H1 (cell line): ENCODE measurements at regions not wholly inside any gene's neighbourhood (a gene's known extent, or its start where the extent isn't known, plus 50 kb on each side); places are given as distances from the start of the nearest gene placed in this dataset.

Source experiments
- CTCF ChIA-PET: fragments of 300-600 bp; sonication (Branson Sonifier 250); formaldehyde crosslinking; loops from one replicate; lab custom pipeline; 2021; ENCODE audit not compliant: partially characterized antibody; lab: Charles Lee
- POLR2A ChIA-PET: fragments of 300-600 bp; sonication (Branson Sonifier 250); formaldehyde crosslinking; loops from one replicate; lab custom pipeline; 2021; ENCODE audit warnings: inconsistent platforms; ENCODE audit not compliant: partially characterized antibody; lab: Charles Lee
- DNase-seq, 2 experiments: peaks; one replicate each; pipeline versions ENCODE4 v3.0.0 to v3.0.0-alpha.2; 2010 to 2022; ENCODE audit warnings: low spot score in 2 of 2, low read depth in 1 of 2, mixed read lengths in 1 of 2
- FAIRE-seq: peaks from 2 replicates; lab custom pipeline; 2011; peaks lifted over from hg19 to GRCh38; lab: Jason Lieb, UNC
- H2AFZ ChIP-seq: 2 replicates; pipeline ENCODE4 v1.8.1; 2012; ENCODE audit warnings: low read length, inconsistent platforms
- H2AK5ac ChIP-seq: 2 replicates; pipeline ENCODE4 v1.6.1; 2013; ENCODE audit warnings: low read depth, low read length
- H2BK120ac ChIP-seq: replicated peaks from 2 replicates; pipeline ENCODE3; 2013; ENCODE audit warnings: low read depth, low read length, inconsistent platforms
- H2BK12ac ChIP-seq: 2 replicates; pipeline ENCODE4 v1.6.1; 2013; ENCODE audit warnings: low read depth, low read length
- H2BK15ac ChIP-seq: 2 replicates; pipeline ENCODE4 v1.6.1; 2013; ENCODE audit warnings: low read length
- H2BK20ac ChIP-seq: 2 replicates; pipeline ENCODE4 v1.6.1; 2013; ENCODE audit warnings: low read length
- H2BK5ac ChIP-seq: 2 replicates; pipeline ENCODE4 v1.6.1; 2013; ENCODE audit warnings: low read depth, low read length
- H3K14ac ChIP-seq: 2 replicates; pipeline ENCODE4 v1.6.1; 2013; ENCODE audit warnings: inconsistent platforms; ENCODE audit not compliant: insufficient read length
- H3K18ac ChIP-seq: 2 replicates; pipeline ENCODE4 v1.6.1; 2013; ENCODE audit warnings: low read length; ENCODE audit errors: extremely low read depth
- H3K23ac ChIP-seq: 2 replicates; pipeline ENCODE4 v1.6.1; 2013; ENCODE audit warnings: inconsistent platforms; ENCODE audit not compliant: insufficient read length
- H3K23me2 ChIP-seq: 2 replicates; pipeline ENCODE4 v1.6.1; 2013; ENCODE audit warnings: low read depth, low read length
- H3K27ac ChIP-seq: 2 replicates; pipeline ENCODE4 v1.6.1; 2011; ENCODE audit warnings: low read depth, low read length, inconsistent platforms
- H3K27me3 ChIP-seq, 4 experiments: replicated peaks in 1 of 4; 1 replicate in 1 of 4; 2 replicates in 3 of 4; pipeline versions ENCODE4 v1.6.1 to v1.8.1; 2011 to 2013; ENCODE audit warnings: low read length in 3 of 4, mild to moderate bottlenecking in 3 of 4, inconsistent platforms in 2 of 4, mixed read lengths in 2 of 4, moderate library complexity in 1 of 4; ENCODE audit not compliant: control insufficient read depth in 3 of 4, insufficient read depth in 3 of 4; ENCODE audit errors: extremely low read depth in 1 of 4
- H3K36me3 ChIP-seq, 4 experiments: 2 replicates each; pipeline versions ENCODE4 v1.6.1 to v1.8.1; 2011 to 2013; ENCODE audit warnings: mild to moderate bottlenecking in 4 of 4, low read length in 3 of 4, moderate library complexity in 2 of 4, control low read depth in 1 of 4, inconsistent platforms in 1 of 4; ENCODE audit not compliant: insufficient read depth in 4 of 4, control insufficient read depth in 2 of 4
- H3K4ac ChIP-seq: replicated peaks from 2 replicates; pipeline ENCODE3; 2013; ENCODE audit warnings: low read length, low read depth, mixed read lengths, inconsistent platforms; ENCODE audit not compliant: insufficient read length
- H3K4me1 ChIP-seq, 4 experiments: replicated peaks in 1 of 4; 1 replicate in 1 of 4; 2 replicates in 3 of 4; pipeline versions ENCODE4 v1.6.1 to v1.8.1; 2011 to 2013; ENCODE audit warnings: low read length in 3 of 4, inconsistent platforms in 2 of 4, mixed read lengths in 1 of 4; ENCODE audit not compliant: insufficient read depth in 4 of 4, control insufficient read depth in 3 of 4
- H3K4me2 ChIP-seq, 2 experiments: 2 replicates each; pipeline versions ENCODE4 v1.6.1 to v1.8.1; 2011 to 2013; ENCODE audit warnings: low read depth in 2 of 2, low read length in 2 of 2, control low read depth in 1 of 2, inconsistent platforms in 1 of 2, mild to moderate bottlenecking in 1 of 2; ENCODE audit not compliant: insufficient read depth in 1 of 2
- H3K4me3 ChIP-seq, 4 experiments: fragments of 200-600, 300-600 bp in 1 of 4; sonication (generic), shearing (Covaris generic), sonication (Bioruptor Twin) in 1 of 4; 2 replicates each; pipeline versions ENCODE4 v1.5.1 to v1.8.1; 2011 to 2016; ENCODE audit warnings: low read length in 4 of 4, low read depth in 3 of 4, control low read depth in 2 of 4, inconsistent platforms in 2 of 4, mild to moderate bottlenecking in 2 of 4, mixed read lengths in 1 of 4, moderate library complexity in 1 of 4; ENCODE audit not compliant: insufficient read depth in 2 of 4; ENCODE audit errors: extremely low read depth in 1 of 4
- H3K56ac ChIP-seq: replicated peaks from 2 replicates; pipeline ENCODE3; 2013; ENCODE audit warnings: low read depth, mild to moderate bottlenecking, mixed read lengths, low read length, inconsistent platforms; ENCODE audit not compliant: insufficient read length
- H3K79me1 ChIP-seq: 2 replicates; pipeline ENCODE4 v1.6.1; 2013; ENCODE audit warnings: low read depth, low read length, control low read depth
- H3K79me2 ChIP-seq, 2 experiments: 2 replicates each; pipeline versions ENCODE4 v1.6.1 to v1.8.1; 2012 to 2013; ENCODE audit warnings: low read length in 2 of 2, mild to moderate bottlenecking in 2 of 2, inconsistent platforms in 1 of 2; ENCODE audit not compliant: insufficient read depth in 2 of 2, control insufficient read depth in 1 of 2
- H3K9ac ChIP-seq, 4 experiments: replicated peaks in 1 of 4; 1 replicate in 1 of 4; 2 replicates in 3 of 4; pipeline versions ENCODE4 v1.6.1 to v1.8.1; 2011 to 2013; ENCODE audit warnings: low read depth in 3 of 4, low read length in 3 of 4, control low read depth in 2 of 4, mild to moderate bottlenecking in 2 of 4, moderate library complexity in 2 of 4, inconsistent platforms in 1 of 4; ENCODE audit errors: extremely low read depth in 1 of 4
- H3K9me3 ChIP-seq, 2 experiments: 2 replicates each; pipeline versions ENCODE4 v1.6.1 to v1.8.1; 2012 to 2013; ENCODE audit warnings: mild to moderate bottlenecking in 2 of 2, moderate library complexity in 2 of 2, control low read depth in 1 of 2, inconsistent platforms in 1 of 2, low read depth in 1 of 2, low read length in 1 of 2, mixed read lengths in 1 of 2; ENCODE audit not compliant: insufficient read depth in 2 of 2
- H4K20me1 ChIP-seq, 2 experiments: replicated peaks in 1 of 2; 2 replicates each; pipeline versions ENCODE3 to v1.8.1; 2011 to 2013; ENCODE audit warnings: inconsistent platforms in 2 of 2, low read length in 2 of 2, mild to moderate bottlenecking in 1 of 2; ENCODE audit not compliant: insufficient read depth in 2 of 2, control insufficient read depth in 1 of 2
- H4K5ac ChIP-seq: 2 replicates; pipeline ENCODE4 v1.6.1; 2013; ENCODE audit warnings: low read length, low read depth, mixed read lengths, inconsistent platforms; ENCODE audit not compliant: insufficient read length
- H4K8ac ChIP-seq: 2 replicates; pipeline ENCODE4 v1.8.0; 2013; ENCODE audit warnings: mild to moderate bottlenecking, moderate library complexity, low read length, inconsistent platforms; ENCODE audit not compliant: insufficient read depth; ENCODE audit errors: extremely low read depth
- H4K91ac ChIP-seq: replicated peaks from 2 replicates; pipeline ENCODE3; 2013; ENCODE audit warnings: low read length, mixed read lengths, inconsistent platforms; ENCODE audit not compliant: insufficient read length
- BRCA1 ChIP-seq: IDR thresholded peaks from 2 replicates; pipeline ENCODE4 v1.6.1; 2012; ENCODE audit warnings: low read depth, low read length, improper control_type of control experiment
- CHD1 ChIP-seq: IDR thresholded peaks from 2 replicates; pipeline ENCODE4 v1.6.1; 2012; ENCODE audit warnings: low read depth, low read length, improper control_type of control experiment
- CTBP2 ChIP-seq: IDR thresholded peaks from 2 replicates; pipeline ENCODE4 v1.7.0; 2011; ENCODE audit warnings: borderline replicate concordance, mild to moderate bottlenecking, moderate library complexity, mixed read lengths, low read length; ENCODE audit not compliant: insufficient read depth, insufficient read length
- PHF8 ChIP-seq: fragments of 200-600 bp; sonication (generic); conservative IDR thresholded peaks from 2 replicates; pipeline ENCODE4 v1.7.1; 2012; ENCODE audit warnings: low read depth, mild to moderate bottlenecking, inconsistent platforms, low read length, moderate library complexity
- POLR2AphosphoS5 ChIP-seq: IDR thresholded peaks from 2 replicates; pipeline ENCODE4 v1.6.1; 2011; ENCODE audit warnings: low read depth, low read length
- POU5F1 ChIP-seq: IDR thresholded peaks from 2 replicates; pipeline ENCODE4 v1.6.1; 2011; ENCODE audit warnings: low read depth, mild to moderate bottlenecking, low read length, moderate library complexity
- TBP ChIP-seq: IDR thresholded peaks from 2 replicates; pipeline ENCODE4 v1.6.1; 2011; ENCODE audit warnings: low read depth, low read length, improper control_type of control experiment
- WGBS, 2 experiments: shearing (Covaris generic) in 1 of 2; methylation state at CpG; one replicate each; pipeline versions ENCODE4 v1.1.6 to v1.1.7; 2013 to 2015; ENCODE audit warnings: low lambda C conversion rate in 2 of 2, mixed read lengths in 2 of 2, inconsistent platforms in 1 of 2, low coverage in 1 of 2, missing lambda C conversion rate in 1 of 2; ENCODE audit not compliant: insufficient replicate concordance in 2 of 2, insufficient coverage in 1 of 2, insufficient read length in 1 of 2; ENCODE audit errors: extremely low coverage in 1 of 2, missing lambda C conversion rate in 1 of 2; 5-methylcytosine and 5-hydroxymethylcytosine counted together
- TF ChIP-seq, protein P1 (sequence below): IDR thresholded peaks from 2 replicates; pipeline ENCODE4 v1.6.1; 2012; ENCODE audit warnings: inconsistent platforms
- TF ChIP-seq, protein P2 (sequence below): IDR thresholded peaks from 2 replicates; pipeline ENCODE4 v1.6.1; 2012; ENCODE audit warnings: low read length, inconsistent platforms

DNA sequence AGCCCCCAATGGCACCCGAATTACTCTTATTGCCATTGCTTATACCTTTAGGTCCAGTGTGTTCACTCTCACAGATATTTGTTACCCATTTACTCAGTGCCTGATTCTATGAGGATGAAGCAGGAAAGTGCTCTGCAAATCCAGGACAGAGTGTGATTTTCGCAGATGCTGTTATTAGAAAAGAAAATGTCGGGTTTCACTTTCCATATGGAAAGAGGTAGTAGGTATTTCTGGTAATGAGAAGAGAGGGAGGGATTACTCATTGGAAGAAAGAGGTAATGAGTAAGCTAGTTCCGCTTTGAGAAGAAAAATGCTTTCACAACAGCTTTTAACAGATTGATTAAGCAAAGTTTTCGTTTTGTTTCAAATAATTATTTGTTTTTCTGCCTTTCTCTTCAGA lies 336.3 kb upstream of the CFAP20DC start:
- Histone ChIP-seq H2BK12ac (no peak overlapping the region), H3K23ac (no peak overlapping the region), H3K79me2 (no peaks in the 10 kb centered on the region), H2AK5ac (no peak overlapping the region), H3K23me2 (no peaks in the 10 kb centered on the region), H3K27ac (no peak overlapping the region), H3K4me1 (no peaks in the 10 kb centered on the region), H2AFZ (peak overlapping the region; percentile 33; the same call in 1 of the 2 replicates), H2BK5ac (no peak overlapping the region), H3K18ac (no peak overlapping the region), H3K79me1 (no peaks in the 10 kb centered on the region), H4K5ac (no peak overlapping the region), H2BK15ac (no peak overlapping the region), H3K9ac (no peak overlapping the region), H4K20me1 (no peaks in the 10 kb centered on the region), H4K91ac (no peak overlapping the region), H3K36me3 (no peaks in the 10 kb centered on the region), H3K4me3 (no peak overlapping the region), H4K8ac (no peak overlapping the region), H3K4me2 (no peak overlapping the region), H2BK120ac (no peak overlapping the region), H3K4ac (no peak overlapping the region), H2BK20ac (no peak overlapping the region), H3K9me3 (no peaks in the 10 kb centered on the region), H3K56ac (no peak overlapping the region), H3K14ac (no peak overlapping the region), H3K27me3 (no peaks in the 10 kb centered on the region)
- DNase-seq (no peak), FAIRE-seq (no peak)
- WGBS, 2 experiments: 80% methylated on average over 5 of the region's 5 CpGs; no CpG with 5 or more reads in 1 of the 2 experiments
- ChIA-PET CTCF (interaction anchor here (0.6 to 1.3 kb wide), 2 partner anchors 17 to 335 kb away, joined by 3 read pairs; no protein-coding TSS in a partner anchor), POLR2A (interaction anchor here (0.6 kb wide), 1 partner anchor 1913 kb away, joined by 3 read pairs; no protein-coding TSS in a partner anchor)
- TF ChIP-seq TBP (no peak), BRCA1 (no peak), CHD1 (no peak), PHF8 (no peak), POLR2AphosphoS5 (no peak), CTBP2 (no peak), POU5F1 (no peak)
- TF ChIP-seq, protein P1, sequence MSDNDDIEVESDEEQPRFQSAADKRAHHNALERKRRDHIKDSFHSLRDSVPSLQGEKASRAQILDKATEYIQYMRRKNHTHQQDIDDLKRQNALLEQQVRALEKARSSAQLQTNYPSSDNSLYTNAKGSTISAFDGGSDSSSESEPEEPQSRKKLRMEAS: no peak
- TF ChIP-seq, protein P2, sequence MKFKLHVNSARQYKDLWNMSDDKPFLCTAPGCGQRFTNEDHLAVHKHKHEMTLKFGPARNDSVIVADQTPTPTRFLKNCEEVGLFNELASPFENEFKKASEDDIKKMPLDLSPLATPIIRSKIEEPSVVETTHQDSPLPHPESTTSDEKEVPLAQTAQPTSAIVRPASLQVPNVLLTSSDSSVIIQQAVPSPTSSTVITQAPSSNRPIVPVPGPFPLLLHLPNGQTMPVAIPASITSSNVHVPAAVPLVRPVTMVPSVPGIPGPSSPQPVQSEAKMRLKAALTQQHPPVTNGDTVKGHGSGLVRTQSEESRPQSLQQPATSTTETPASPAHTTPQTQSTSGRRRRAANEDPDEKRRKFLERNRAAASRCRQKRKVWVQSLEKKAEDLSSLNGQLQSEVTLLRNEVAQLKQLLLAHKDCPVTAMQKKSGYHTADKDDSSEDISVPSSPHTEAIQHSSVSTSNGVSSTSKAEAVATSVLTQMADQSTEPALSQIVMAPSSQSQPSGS: no peak
